ENCODE measurements at regions not wholly inside any gene's neighbourhood (a gene's known extent, or its start where the extent isn't known, plus 50 kb on each side); places are given as distances from the start of the nearest gene placed in this dataset.
"Not testable (repeated sequence)": the region's sequence is repeated elsewhere in the genome, so short reads cannot be mapped to it uniquely, and the experiment has no call there.

DNA sequence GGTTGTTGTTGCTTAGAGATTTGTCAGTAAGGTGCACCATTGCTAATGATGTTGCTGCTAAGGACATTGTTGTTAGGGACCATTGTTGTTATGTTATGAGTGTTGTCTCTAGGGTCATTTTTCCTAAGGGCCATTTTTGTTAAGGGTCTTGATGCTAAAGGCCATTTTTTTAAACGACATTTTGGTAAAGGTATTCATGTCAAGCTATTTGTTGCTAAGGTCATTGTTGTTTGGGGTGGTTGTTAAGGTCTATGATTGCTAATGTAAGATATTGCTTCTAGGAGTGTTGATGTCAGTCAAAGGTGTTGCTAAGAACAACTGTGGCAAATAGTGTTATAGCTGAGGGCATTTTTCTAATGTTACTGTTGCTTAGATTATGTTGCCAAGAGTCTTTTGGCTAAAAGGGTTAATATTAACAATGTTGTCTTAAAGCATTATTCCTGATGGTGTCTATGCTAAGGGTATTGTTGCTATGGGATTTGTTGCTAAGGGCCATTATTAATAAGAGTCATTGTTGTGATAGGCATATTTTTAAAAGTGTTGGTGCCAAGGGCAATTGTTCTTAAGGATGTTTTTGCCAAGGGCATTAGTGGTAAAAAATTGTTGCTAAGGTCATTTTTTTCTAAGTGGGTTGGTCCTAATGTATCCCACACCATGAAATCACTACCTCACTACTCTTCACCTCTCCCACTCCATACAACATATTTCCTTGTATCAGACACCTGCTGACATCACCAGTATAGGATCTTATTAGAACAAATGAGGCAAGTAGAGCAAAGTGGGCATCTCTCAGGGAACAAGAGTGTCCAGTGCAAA is 56.2 kb downstream of the SPATA31A6 start:
- not testable (repeated sequence) for H3K36me3 Mint-ChIP-seq (ENCODE audit: low read depth); ATAC-seq (replicated peaks); H3K4me3 Mint-ChIP-seq; H3K27ac Mint-ChIP-seq; H3K4me1 Mint-ChIP-seq; H3K27me3 Mint-ChIP-seq; H3K9me3 Mint-ChIP-seq

DNA sequence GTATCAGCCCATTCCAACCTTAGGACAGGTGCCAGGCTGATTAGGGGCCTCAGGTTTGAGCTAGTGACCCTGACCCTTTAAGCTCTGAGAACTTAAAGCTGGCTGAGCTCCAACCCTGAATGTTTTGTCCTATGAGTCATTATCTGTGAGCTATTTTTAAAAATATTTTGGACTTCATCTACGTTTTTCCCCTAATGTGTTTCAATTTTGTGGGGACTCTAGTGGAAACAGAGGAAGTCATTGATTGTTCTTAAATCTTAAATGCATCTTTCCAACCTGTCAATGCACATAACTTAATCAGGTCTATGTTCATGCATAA is 56.8 kb downstream of the SPATA31A6 start:
- H3K4me1 Mint-ChIP-seq; ATAC-seq (replicated peaks); H3K4me3 Mint-ChIP-seq; H3K27me3 Mint-ChIP-seq; H3K27ac Mint-ChIP-seq; H3K9me3 Mint-ChIP-seq; H3K36me3 Mint-ChIP-seq (ENCODE audit: low read depth): not testable (repeated sequence)

- H3K4me3 Mint-ChIP-seq; H3K9me3 Mint-ChIP-seq; H3K27ac Mint-ChIP-seq; H3K27me3 Mint-ChIP-seq; H3K36me3 Mint-ChIP-seq (ENCODE audit: low read depth); ATAC-seq (replicated peaks); H3K4me1 Mint-ChIP-seq: not testable (repeated sequence)
Measured at GRCh38 chr9:42243211-42243610, 59.8 kb downstream of the SPATA31A6 start.

DNA sequence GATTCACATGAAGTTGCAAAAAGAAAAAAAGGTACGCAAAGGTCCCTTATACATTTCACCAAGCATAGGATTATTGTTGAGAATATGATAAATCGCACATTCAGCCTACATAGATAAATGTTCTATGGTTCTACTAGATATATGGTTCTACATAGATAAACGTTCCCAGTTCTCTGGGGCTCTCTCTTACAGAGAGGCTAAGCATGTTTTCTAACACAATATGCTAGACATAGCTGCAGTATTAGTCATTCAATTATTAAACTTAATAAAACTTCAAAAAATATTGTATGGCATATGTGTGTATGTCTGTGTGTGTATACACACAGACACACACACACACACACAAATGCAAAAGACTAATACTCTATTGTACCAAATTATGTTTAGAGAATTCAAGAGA is 60.4 kb downstream of the SPATA31A6 start:
- H3K27ac Mint-ChIP-seq; H3K36me3 Mint-ChIP-seq (ENCODE audit: low read depth); H3K27me3 Mint-ChIP-seq; ATAC-seq (replicated peaks); H3K4me1 Mint-ChIP-seq; H3K4me3 Mint-ChIP-seq; H3K9me3 Mint-ChIP-seq: not testable (repeated sequence)

DNA sequence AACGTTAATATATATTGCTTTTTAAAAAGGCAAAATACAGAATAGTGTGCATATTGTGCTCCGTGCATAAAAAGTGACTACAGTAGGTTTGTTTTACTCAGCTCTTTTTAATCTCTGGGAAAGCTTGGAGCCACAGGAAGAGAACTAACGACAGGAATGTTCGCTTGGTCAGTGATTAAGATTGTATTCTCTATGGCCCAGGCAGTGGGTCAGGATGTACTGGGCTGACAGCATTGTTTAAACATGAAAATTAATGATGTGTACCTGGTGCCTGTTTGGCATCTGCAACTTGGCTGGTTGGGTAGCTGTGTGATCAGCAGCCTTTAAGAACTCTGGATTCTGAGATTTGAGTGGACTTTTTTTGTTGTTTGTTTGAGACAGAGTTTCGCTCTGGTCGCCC is 85.3 kb downstream of the SPATA31A6 start:
- not testable (repeated sequence) for H3K9me3 Mint-ChIP-seq; H3K36me3 Mint-ChIP-seq (ENCODE audit: low read depth); H3K27me3 Mint-ChIP-seq; H3K4me3 Mint-ChIP-seq; H3K4me1 Mint-ChIP-seq; H3K27ac Mint-ChIP-seq; ATAC-seq (replicated peaks)

- H3K36me3 Mint-ChIP-seq (ENCODE audit: low read depth); H3K4me1 Mint-ChIP-seq; H3K27me3 Mint-ChIP-seq; H3K27ac Mint-ChIP-seq; H3K9me3 Mint-ChIP-seq; H3K4me3 Mint-ChIP-seq; ATAC-seq (replicated peaks): not testable (repeated sequence)
Measured at GRCh38 chr9:42269171-42269570, 85.7 kb downstream of the SPATA31A6 start.

DNA sequence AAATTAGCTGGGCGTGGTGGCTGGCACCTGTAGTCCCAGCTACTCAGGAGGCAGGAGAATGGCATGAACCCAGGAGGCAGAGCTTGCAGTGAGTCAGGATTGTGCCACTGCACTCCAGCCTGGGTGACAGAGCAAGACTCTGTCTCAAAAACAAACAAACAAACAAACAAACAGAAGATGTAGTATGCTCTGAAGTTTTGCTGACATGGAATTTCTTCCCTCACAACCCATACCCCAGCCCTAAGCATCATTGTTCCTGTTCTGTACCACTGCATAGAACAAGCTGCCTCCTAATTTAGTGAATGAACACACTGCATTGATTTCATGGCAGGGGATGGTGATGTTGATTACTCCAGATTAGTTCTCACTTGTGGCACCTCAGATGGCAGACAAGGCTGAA is 89.7 kb downstream of the SPATA31A6 start:
- not testable (repeated sequence) for H3K4me1 Mint-ChIP-seq; H3K9me3 Mint-ChIP-seq; H3K27ac Mint-ChIP-seq; H3K36me3 Mint-ChIP-seq (ENCODE audit: low read depth); ATAC-seq (replicated peaks); H3K27me3 Mint-ChIP-seq; H3K4me3 Mint-ChIP-seq

DNA sequence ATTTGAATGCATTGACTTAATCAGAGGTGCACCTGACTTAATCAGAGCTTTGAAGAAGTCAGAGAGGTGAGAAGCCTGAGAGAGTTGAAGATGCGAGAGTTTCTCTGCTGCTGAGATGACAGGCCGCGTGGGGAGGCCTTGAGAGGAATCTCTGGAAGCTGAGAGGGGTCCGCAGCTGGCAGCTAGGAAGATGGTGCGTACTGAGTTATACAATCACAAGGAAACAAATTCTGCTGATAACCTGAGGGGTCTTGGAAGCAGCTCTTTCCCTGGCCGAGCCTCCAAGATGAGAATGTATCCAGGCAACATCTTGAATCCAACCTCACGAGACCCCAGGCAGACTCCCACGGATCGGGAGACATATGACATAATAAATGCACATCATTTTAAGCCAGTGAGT is 91.7 kb downstream of the SPATA31A6 start:
- H3K4me1 Mint-ChIP-seq: no peaks in the 10 kb centered on the region
- no peak overlapping the region for H3K4me3 Mint-ChIP-seq
- no peaks in the 10 kb centered on the region for H3K36me3 Mint-ChIP-seq (ENCODE audit: low read depth)
- H3K27me3 Mint-ChIP-seq: no peaks in the 10 kb centered on the region
- no peak for ATAC-seq (replicated peaks)
- no peaks in the 10 kb centered on the region for H3K9me3 Mint-ChIP-seq
- H3K27ac Mint-ChIP-seq: no peak overlapping the region

DNA sequence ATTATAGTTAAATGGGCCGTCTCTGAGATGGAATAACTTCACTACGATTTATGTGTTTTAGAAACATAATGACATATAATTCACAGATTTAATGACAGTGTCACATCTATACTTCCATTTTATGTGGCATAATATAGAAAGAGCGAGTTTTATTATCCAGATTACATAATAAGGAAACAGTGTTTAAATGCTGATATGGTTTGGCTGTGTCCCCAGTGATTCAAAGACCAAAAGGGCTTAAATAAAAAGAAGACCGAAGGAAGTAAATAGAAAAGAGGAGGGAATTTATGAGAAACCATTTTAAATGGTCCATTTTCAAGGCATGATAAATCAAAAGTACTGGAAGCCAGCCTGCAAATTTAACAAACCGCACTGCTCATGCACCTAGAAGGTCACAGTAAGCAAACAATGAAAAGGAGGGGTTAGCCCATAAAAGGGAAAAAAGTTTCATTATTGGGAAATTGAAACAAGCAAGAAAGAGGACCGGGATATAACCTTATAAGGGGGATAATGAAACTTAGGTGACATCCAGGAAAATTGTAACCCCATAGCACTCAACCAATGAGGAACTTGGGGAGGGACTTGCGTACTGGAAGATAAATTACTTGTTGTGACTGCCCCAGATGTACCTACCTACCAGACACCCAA is 99.2 kb downstream of the SPATA31A6 start:
- H3K4me3 Mint-ChIP-seq; ATAC-seq (replicated peaks); H3K9me3 Mint-ChIP-seq; H3K27me3 Mint-ChIP-seq; H3K4me1 Mint-ChIP-seq; H3K36me3 Mint-ChIP-seq (ENCODE audit: low read depth); H3K27ac Mint-ChIP-seq: not testable (repeated sequence)

- H3K4me3 Mint-ChIP-seq; H3K9me3 Mint-ChIP-seq; H3K36me3 Mint-ChIP-seq (ENCODE audit: low read depth); H3K4me1 Mint-ChIP-seq; H3K27me3 Mint-ChIP-seq; ATAC-seq (replicated peaks); H3K27ac Mint-ChIP-seq: not testable (repeated sequence)
Measured at GRCh38 chr9:42283179-42283543, 99.7 kb downstream of the SPATA31A6 start.

DNA sequence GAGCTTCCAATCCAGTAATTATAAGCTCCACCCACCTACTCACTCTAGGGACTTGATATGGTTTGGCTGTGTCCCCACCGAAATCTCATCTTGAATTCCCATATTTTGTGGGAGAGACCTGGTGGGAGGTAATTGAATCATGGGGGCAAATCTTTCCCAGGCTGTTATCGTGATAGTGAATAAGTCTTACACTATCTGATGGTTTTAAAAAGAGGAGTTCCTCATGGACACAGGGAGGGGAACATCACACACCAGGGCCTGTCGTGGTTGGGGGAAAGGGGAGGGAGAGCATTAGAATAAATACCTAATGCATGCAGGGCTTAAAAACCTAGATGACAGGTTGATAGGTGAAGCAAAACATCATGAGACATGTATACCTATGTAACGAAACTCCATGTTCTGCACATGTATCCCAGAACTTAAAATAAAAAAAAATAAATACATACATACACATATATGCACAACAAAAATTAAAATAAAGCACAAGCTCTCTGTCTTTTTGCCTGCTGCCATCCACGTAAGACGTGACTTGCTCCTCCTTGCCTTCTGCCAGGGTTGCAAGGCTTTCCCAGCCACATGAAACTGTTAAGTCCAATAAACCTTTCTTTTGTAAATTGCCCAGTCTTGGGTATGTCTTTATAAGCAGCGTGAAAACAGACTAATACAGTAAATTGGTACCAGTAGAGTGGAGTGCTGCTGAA is 102.8 kb downstream of the SPATA31A6 start:
- H3K4me1 Mint-ChIP-seq; H3K9me3 Mint-ChIP-seq; H3K27ac Mint-ChIP-seq; H3K27me3 Mint-ChIP-seq; H3K4me3 Mint-ChIP-seq; H3K36me3 Mint-ChIP-seq (ENCODE audit: low read depth); ATAC-seq (replicated peaks): not testable (repeated sequence)

- H3K4me1 Mint-ChIP-seq; H3K9me3 Mint-ChIP-seq; ATAC-seq (replicated peaks); H3K36me3 Mint-ChIP-seq (ENCODE audit: low read depth); H3K27me3 Mint-ChIP-seq; H3K4me3 Mint-ChIP-seq; H3K27ac Mint-ChIP-seq: not testable (repeated sequence)
Measured at GRCh38 chr9:42288002-42288864, 104.8 kb downstream of the SPATA31A6 start.

- not testable (repeated sequence) for H3K27ac Mint-ChIP-seq; H3K9me3 Mint-ChIP-seq; H3K4me3 Mint-ChIP-seq; H3K36me3 Mint-ChIP-seq (ENCODE audit: low read depth); H3K4me1 Mint-ChIP-seq; ATAC-seq (replicated peaks); H3K27me3 Mint-ChIP-seq
Measured at GRCh38 chr9:42288865-42289229, 105.4 kb downstream of the SPATA31A6 start.

DNA sequence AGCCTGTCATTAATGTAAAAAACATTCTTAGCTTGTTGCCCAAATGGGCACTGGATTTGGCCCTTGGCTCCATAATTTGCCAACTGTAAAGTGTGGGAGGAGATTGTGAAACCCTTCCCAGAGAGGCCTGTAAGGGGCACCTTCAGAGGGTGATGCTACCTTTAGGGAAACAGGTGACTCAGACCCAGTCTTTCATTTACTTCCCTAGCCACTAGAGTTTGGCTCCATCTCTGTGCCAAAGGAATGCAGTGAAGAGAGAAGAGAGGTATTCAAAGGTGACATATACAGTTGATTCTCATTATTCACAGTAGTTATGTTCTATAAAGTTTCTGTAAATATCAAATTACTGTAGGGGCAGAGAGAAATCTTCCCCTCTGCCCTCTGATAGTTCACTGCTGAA is 116.7 kb downstream of the SPATA31A6 start:
- not testable (repeated sequence) for H3K36me3 Mint-ChIP-seq (ENCODE audit: low read depth); H3K9me3 Mint-ChIP-seq; H3K27me3 Mint-ChIP-seq; H3K4me3 Mint-ChIP-seq; H3K27ac Mint-ChIP-seq; ATAC-seq (replicated peaks); H3K4me1 Mint-ChIP-seq

- not testable (repeated sequence) for H3K4me1 Mint-ChIP-seq; H3K9me3 Mint-ChIP-seq; H3K4me3 Mint-ChIP-seq; H3K27me3 Mint-ChIP-seq; H3K27ac Mint-ChIP-seq; ATAC-seq (replicated peaks); H3K36me3 Mint-ChIP-seq (ENCODE audit: low read depth)
Measured at GRCh38 chr9:42306625-42307024, 123.2 kb downstream of the SPATA31A6 start.
